ENCODE measurements at regions not wholly inside any gene's neighbourhood (a gene's known extent, or its start where the extent isn't known, plus 50 kb on each side); places are given as distances from the start of the nearest gene placed in this dataset.

DNA sequence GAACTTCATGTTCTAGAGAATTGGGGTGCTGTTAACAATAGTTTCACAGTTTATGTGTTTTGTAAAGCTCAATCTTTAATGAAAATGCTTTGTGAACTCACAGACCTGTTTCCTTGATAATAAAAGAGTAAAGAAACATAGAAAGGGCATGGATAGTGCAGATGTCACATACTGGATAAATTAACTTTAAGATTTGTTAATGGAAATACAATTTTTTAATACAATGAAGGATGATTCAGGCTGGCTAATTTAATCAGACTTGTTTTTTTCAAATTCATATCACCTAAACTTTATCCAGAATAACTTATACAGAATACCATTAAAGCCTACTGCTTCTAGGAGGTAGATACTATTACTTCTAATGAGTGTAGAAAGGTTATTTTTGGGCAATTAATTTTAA, 1033.5 kb upstream of the SLC10A2 start (continued):
- TF ChIP-seq, protein P1, sequence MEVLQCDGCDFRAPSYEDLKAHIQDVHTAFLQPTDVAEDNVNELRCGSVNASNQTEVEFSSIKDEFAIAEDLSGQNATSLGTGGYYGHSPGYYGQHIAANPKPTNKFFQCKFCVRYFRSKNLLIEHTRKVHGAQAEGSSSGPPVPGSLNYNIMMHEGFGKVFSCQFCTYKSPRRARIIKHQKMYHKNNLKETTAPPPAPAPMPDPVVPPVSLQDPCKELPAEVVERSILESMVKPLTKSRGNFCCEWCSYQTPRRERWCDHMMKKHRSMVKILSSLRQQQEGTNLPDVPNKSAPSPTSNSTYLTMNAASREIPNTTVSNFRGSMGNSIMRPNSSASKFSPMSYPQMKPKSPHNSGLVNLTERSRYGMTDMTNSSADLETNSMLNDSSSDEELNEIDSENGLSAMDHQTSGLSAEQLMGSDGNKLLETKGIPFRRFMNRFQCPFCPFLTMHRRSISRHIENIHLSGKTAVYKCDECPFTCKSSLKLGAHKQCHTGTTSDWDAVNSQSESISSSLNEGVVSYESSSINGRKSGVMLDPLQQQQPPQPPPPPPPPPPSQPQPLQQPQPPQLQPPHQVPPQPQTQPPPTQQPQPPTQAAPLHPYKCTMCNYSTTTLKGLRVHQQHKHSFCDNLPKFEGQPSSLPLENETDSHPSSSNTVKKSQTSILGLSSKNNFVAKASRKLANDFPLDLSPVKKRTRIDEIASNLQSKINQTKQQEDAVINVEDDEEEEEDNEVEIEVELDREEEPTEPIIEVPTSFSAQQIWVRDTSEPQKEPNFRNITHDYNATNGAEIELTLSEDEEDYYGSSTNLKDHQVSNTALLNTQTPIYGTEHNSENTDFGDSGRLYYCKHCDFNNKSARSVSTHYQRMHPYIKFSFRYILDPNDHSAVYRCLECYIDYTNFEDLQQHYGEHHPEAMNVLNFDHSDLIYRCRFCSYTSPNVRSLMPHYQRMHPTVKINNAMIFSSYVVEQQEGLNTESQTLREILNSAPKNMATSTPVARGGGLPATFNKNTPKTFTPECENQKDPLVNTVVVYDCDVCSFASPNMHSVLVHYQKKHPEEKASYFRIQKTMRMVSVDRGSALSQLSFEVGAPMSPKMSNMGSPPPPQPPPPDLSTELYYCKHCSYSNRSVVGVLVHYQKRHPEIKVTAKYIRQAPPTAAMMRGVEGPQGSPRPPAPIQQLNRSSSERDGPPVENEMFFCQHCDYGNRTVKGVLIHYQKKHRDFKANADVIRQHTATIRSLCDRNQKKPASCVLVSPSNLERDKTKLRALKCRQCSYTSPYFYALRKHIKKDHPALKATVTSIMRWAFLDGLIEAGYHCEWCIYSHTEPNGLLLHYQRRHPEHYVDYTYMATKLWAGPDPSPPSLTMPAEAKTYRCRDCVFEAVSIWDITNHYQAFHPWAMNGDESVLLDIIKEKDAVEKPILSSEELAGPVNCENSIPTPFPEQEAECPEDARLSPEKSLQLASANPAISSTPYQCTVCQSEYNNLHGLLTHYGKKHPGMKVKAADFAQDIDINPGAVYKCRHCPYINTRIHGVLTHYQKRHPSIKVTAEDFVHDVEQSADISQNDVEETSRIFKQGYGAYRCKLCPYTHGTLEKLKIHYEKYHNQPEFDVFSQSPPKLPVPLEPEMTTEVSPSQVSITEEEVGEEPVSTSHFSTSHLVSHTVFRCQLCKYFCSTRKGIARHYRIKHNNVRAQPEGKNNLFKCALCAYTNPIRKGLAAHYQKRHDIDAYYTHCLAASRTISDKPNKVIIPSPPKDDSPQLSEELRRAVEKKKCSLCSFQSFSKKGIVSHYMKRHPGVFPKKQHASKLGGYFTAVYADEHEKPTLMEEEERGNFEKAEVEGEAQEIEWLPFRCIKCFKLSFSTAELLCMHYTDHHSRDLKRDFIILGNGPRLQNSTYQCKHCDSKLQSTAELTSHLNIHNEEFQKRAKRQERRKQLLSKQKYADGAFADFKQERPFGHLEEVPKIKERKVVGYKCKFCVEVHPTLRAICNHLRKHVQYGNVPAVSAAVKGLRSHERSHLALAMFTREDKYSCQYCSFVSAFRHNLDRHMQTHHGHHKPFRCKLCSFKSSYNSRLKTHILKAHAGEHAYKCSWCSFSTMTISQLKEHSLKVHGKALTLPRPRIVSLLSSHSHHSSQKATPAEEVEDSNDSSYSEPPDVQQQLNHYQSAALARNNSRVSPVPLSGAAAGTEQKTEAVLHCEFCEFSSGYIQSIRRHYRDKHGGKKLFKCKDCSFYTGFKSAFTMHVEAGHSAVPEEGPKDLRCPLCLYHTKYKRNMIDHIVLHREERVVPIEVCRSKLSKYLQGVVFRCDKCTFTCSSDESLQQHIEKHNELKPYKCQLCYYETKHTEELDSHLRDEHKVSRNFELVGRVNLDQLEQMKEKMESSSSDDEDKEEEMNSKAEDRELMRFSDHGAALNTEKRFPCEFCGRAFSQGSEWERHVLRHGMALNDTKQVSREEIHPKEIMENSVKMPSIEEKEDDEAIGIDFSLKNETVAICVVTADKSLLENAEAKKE (CRISPR knock-in tag; IDR thresholded peaks at IDR 0.05): no peak
- TF ChIP-seq JUNB (IDR thresholded peaks at IDR 0.05; ENCODE audit: unreplicated experiment): no peak
- TF ChIP-seq STAT1 (IDR thresholded peaks at IDR 0.05; ENCODE audit: unreplicated experiment): no peak
- TF ChIP-seq CTCF (conservative IDR thresholded peaks at IDR 0.05; ENCODE audit: low read depth in 2 of 2): no peak
- no peak for TF ChIP-seq ZNF331 (CRISPR knock-in tag; IDR thresholded peaks at IDR 0.05; ENCODE audit: low read depth)
- no peak for TF ChIP-seq ZNF114 (CRISPR knock-in tag; IDR thresholded peaks at IDR 0.05)
- TF ChIP-seq, protein P2, sequence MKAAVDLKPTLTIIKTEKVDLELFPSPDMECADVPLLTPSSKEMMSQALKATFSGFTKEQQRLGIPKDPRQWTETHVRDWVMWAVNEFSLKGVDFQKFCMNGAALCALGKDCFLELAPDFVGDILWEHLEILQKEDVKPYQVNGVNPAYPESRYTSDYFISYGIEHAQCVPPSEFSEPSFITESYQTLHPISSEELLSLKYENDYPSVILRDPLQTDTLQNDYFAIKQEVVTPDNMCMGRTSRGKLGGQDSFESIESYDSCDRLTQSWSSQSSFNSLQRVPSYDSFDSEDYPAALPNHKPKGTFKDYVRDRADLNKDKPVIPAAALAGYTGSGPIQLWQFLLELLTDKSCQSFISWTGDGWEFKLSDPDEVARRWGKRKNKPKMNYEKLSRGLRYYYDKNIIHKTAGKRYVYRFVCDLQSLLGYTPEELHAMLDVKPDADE (IDR thresholded peaks at IDR 0.05): no peak

GRCh38 chr13:104098421-104098820, 1032.2 kb upstream of the SLC10A2 start:
- DNase-seq (ENCODE audit: low spot score) (no peak), ATAC-seq (no peak)
- Mint-ChIP-seq H3K27ac (no peak overlapping the region), H3K4me3 (no peak overlapping the region), H3K27me3 (ENCODE audit: insufficient read depth, low read depth, poor library complexity) (peaks cover 5% of the 10 kb centered on the region), H3K9me3 (no peaks in the 10 kb centered on the region), H3K4me1 (no peaks in the 10 kb centered on the region), H3K36me3 (ENCODE audit: low read depth) (no peaks in the 10 kb centered on the region)
- Histone ChIP-seq H3K27me3 (ENCODE audit: insufficient read depth) (no peaks in the 10 kb centered on the region), H3K36me3 (ENCODE audit: insufficient read depth) (no peaks in the 10 kb centered on the region), H3K27ac (ENCODE audit: low read depth) (no peak overlapping the region), H2AFZ (no peak overlapping the region), H3K4me2 (no peak overlapping the region), H3K9me2 (ENCODE audit: insufficient read depth) (peaks cover 16% of the 10 kb centered on the region; the same call in 1 of the 2 replicates), H3F3A (replicated peaks; ENCODE audit: low read depth) (no peaks in the 10 kb centered on the region), H3K79me2 (replicated peaks; ENCODE audit: insufficient read depth) (no peaks in the 10 kb centered on the region), H4K20me1 (replicated peaks; ENCODE audit: insufficient read depth) (no peaks in the 10 kb centered on the region), H3K4me3 (no peak overlapping the region), H3K4me1 (ENCODE audit: insufficient read depth) (no peaks in the 10 kb centered on the region)
- TF ChIP-seq CTCF (conservative IDR thresholded peaks at IDR 0.05; ENCODE audit: low read depth in 2 of 2): no peak
- TF ChIP-seq, protein P2 (IDR thresholded peaks at IDR 0.05): no peak
- TF ChIP-seq EZH2 (IDR thresholded peaks at IDR 0.05; ENCODE audit: low read depth, unreplicated experiment): no peak

Measured in GM23338 (cell line).